GM19023 (cell line): ENCODE measurements at regions not wholly inside any gene's neighbourhood (a gene's known extent, or its start where the extent isn't known, plus 50 kb on each side); places are given as distances from the start of the nearest gene placed in this dataset.
"Not testable (repeated sequence)": the region's sequence is repeated elsewhere in the genome, so short reads cannot be mapped to it uniquely, and the experiment has no call there.

ENCODE experiments used
- ATAC-seq: cut with Tn5 transposase; IDR thresholded peaks from one replicate; pipeline ENCODE4 v1.9.1; 2021; ENCODE audit warnings: mild to moderate bottlenecking, moderate library complexity; ENCODE audit not compliant: unreplicated experiment

DNA sequence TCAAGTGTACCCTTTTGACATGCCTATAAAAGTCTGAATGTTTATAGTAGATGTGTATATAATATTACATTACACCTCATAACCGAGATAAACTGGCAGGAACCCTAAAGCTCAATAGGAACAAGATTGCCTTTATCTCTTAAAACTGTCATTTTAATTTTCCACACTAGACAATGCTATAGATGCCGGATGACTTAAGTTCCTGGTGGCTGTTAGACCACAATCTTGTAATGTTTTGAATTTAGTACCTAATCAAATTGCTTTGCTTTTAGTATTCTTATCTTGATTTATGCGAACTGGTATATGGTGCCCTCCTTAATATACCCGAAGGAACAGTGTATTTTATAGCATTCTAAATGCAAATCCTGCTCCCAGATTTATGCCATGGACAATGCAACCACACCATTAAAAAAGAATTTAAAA, 1397.0 kb upstream of the ADGRL4 start:
- ATAC-seq = no peak

- no peak for ATAC-seq
These were observed 1396.1 kb upstream of the ADGRL4 start for GRCh38 chr1:80402625-80403024.

- ATAC-seq = no peak
These were observed 1395.2 kb upstream of the ADGRL4 start for GRCh38 chr1:80401757-80402156.

DNA sequence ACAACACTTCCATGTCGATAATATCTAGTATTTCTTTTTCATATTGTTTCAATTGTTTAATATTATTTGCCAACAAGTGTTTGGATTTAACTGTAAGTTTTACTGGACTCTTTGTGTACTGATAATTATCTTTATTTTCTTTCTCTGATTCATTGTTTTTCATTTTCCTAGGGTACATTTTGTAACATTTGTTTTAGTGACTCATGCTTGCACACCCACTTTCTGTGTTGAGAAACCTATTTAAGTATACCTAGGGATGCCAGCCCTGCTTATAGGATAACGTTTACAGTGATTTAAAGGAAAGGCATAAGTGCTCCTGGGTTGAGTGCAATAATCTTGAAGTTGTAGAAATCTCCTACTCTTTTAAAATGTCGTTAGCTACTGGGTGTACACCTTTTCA, 1386.0 kb upstream of the ADGRL4 start:
- ATAC-seq = no peak

DNA sequence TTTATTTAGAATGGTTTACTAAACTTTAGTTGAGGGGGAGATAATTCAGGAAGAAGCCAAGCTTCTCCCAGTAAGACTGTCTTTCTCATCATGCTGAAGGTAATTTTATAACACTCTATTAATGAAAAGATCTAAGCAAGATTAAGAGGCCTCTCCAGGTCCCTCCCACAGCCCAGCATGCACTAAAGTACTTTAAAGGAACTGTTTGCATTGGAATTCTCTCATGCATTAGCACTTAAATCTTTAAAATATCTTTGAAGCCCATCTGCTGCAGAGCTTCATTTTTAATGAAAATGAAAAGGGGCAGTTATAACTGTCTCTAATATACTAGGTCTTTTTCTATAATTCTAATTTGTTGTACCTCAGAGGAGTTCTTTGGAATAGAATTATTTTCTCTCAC, 1379.1 kb upstream of the ADGRL4 start:
- no peak for ATAC-seq

- ATAC-seq = no peak
These were observed 1378.4 kb upstream of the ADGRL4 start for GRCh38 chr1:80384959-80385358.

- no peak for ATAC-seq
These were observed 1377.7 kb upstream of the ADGRL4 start for GRCh38 chr1:80384083-80384830.

- ATAC-seq = no peak
These were observed 1369.1 kb upstream of the ADGRL4 start for GRCh38 chr1:80375662-80376061.

- ATAC-seq = no peak
These were observed 1368.6 kb upstream of the ADGRL4 start for GRCh38 chr1:80375109-80375508.

GRCh38 chr1:80369780-80370179, 1363.2 kb upstream of the ADGRL4 start:
- ATAC-seq = no peak

DNA sequence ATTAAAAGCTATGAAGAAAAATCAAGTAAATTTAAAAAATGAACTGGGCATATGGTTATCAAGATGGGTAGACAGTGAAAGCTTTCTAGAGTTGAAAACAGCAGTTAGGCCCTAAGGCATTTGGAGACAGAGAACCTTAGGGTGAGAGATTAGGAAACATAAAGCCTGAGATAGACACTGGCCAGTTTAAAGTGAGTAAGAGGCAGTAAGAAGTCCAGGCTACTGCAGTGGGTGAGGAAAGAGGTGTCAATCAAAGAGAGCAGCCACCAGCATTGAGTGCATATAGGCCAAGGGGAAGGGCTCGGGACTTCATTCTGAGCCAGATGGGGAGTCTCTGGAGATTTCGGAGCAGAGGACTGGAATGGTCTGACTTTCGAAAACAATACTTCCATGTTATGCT, 1360.5 kb upstream of the ADGRL4 start:
- no peak for ATAC-seq

DNA sequence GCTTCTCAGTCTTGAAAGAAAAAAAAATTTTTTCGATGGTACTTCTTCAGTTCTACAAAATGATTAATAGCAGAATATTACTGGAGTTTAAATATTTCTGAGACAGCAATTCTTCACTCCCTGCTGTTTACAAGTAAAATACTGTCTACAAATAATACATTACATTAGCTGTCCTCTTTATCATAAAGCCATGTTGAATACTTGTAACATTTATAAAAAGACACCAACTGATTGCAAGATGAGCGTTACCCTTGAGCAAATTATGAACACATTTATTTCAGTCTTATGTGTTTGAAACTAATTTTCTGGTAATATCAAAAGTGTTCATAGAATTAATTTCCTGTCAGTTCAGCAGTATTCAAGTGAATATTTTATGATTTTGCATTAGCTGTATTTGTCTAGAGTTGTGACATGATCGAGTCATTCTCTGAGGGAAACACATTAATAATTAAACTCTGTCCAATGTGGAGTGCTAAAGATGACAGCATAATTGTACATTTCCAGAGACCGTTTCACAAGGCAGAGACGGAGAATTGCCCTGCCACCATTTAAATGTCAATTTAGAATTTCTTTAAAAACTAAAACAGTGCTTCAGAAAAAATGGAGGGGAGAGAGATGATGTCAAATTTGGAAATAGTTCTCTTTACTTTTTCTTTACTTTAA, 1359.0 kb upstream of the ADGRL4 start:
- no peak for ATAC-seq

DNA sequence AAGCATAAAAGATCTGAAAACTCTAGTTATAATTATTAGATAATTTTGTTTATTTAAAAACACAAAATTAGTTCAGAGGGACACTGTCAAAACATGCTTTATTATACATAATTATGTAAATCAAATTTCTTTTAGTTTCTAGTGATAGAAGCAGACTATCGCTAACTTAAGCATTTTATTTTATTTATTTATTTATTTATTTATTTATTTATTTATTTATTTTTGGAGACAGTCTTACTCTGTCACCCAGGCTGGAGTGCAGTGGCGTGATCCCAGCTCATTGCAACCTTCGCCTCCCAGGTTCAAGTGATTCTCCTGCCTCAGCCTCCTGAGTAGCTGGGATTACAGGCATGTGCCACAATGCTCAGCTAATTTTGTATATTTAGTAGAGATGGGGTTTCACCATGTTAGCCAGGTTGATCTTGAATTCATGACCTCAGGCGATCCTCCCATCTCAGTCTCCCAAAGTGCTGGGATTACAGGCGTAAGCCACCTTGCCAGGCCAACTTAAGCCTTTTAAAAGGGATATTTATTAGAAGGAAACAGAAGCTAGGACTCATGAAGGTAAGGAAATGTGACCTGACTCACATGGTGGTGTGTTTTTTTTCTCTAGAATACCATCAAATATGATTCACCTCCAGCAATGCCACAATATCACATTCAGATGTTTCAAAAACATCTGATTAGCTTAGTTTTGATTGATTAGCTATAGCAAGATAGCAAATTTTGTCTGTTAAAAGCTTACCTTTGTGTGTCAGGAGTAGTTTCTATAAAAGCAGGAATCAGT, 1357.4 kb upstream of the ADGRL4 start:
- no peak for ATAC-seq

GRCh38 chr1:80359666-80360065, 1353.1 kb upstream of the ADGRL4 start:
- no peak for ATAC-seq

DNA sequence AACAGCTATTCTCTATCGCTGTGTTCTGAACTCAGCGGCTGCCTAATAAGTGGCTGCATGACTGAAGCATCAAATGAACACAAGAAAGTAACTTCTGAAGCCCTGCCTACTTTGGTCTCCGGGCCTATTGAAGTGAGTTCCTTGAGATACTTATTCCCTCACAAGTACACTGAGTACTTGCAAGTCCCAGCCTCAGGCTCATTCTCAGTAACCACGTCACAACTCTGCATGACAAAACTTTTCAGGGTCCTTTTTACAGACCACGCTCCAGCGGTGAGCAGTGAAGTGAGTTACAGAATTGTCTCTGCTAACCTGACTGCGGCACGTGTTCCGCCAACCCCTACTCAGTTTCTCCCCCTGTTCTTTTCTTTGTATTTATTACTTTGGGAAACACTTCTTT, 1342.7 kb upstream of the ADGRL4 start:
- ATAC-seq = no peak

DNA sequence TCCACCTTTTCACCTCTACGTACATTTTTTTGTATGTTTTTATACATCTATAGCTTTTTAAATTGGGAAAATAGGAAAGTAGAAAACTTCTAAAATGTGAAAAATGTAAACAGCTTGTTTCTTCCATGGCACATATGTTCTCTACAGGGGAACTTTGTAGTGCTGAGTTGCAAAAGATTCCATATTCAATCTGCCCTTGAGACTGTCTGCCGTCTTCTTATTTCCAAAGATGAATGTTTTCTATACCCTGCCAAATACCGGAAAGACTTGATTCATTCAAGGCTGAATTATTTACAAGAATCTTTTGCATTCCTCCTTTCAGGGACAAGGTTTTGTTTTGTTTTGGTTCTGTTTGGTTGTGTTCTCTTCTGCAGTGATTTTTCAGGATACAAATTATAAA, 1334.5 kb upstream of the ADGRL4 start:
- ATAC-seq = no peak

- ATAC-seq = no peak
These were observed 1311.6 kb upstream of the ADGRL4 start for GRCh38 chr1:80318108-80318507.

DNA sequence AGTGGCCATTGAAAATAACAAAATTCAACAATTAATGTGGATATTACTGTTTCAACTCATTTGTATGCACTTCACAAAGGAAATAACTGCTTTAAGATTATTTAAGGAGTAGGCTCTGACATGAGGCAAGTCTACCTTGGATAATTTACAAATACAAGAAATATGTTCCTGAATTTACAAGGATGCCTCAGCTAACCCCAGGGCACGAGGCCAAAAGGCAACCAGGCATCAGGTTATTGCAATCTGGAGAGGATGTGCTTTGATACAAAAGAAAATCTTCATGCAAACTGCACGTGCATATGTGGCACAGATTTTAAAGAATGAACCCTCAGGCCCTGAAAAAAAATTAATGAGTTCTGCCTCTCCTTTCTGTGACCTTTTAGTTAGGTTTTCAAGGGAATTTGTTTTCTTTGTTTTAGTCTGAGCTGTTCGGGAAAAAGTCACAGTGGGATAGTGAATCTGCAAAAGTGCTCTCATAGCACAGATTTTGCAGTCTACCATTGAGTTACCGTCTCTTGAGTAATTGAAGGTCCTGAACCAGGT, 1304.2 kb upstream of the ADGRL4 start:
- ATAC-seq = no peak

DNA sequence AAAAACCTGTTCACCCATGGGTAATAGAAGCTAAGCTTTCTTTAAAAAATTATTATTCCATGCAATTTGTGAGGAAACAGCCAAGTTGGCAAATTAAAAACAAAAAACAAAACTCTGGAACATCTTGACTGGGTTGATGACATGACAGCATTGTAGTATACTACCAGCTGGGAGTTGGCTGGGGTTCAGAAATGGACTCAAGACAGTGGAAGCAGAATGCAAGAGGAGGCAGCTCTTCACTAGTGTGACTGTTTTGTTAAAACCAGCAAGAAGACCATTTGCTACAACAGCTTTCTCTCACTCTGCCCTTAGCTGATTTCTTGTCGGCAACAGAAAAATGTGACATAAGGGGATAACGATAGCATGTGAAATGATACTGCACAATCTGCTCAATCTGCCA, 1298.9 kb upstream of the ADGRL4 start:
- ATAC-seq = no peak

DNA sequence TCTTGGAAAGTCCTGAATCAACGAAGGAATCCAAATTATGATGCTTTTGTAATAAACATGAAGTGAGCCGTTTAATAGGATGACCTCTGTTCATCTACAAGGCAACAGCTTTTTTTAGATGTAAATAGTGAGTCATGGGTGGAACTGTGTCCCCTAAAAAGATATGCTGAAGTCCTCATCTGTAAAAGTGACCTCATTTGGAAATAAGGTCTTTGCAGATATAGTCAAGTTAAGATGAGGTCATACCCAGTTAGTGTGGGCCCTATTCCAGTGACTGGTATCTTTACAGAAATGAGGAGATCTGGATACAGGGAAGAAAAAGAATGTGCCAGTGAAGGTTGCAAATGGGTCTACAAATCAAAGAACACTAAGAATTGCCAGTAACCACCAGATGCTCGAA, 1287.3 kb upstream of the ADGRL4 start:
- no peak for ATAC-seq

GRCh38 chr1:80288750-80289149, 1282.2 kb upstream of the ADGRL4 start:
- ATAC-seq = not testable (repeated sequence)

DNA sequence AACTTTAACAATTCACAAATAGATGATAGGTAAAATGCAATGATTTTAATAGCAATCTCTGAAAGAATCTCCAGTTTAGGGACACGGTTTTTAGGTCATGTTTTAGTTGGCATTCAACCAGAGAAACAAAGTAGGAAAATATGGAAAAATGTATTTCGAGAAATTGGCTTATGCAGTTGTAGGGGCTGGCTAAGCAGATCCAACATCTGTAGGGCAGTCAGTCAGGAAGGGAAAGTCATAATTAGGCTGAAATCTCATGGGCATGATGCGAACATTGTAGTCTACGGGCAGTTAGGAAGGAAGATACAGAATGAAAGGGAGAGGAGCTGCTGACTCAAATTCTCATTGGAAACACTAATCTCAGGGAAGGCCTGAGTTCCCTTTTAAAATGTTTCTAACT, 1276.0 kb upstream of the ADGRL4 start:
- ATAC-seq = no peak
